H9 (cell line): ENCODE measurements at regions not wholly inside any gene's neighbourhood (a gene's known extent, or its start where the extent isn't known, plus 50 kb on each side); places are given as distances from the start of the nearest gene placed in this dataset.

Experiments used
- DNase-seq: peaks from one replicate; pipeline ENCODE4 v3.0.0-alpha.2; 2017
- H2AFZ ChIP-seq: one replicate; pipeline ENCODE4 v1.6.1; 2013; ENCODE audit warnings: mild to moderate bottlenecking, low read length, control low read depth, moderate library complexity
- H2AK5ac ChIP-seq: 2 replicates; pipeline ENCODE4 v1.6.1; 2013; ENCODE audit warnings: low read length, control low read depth, mixed read lengths; ENCODE audit not compliant: insufficient read length
- H2BK120ac ChIP-seq: one replicate; pipeline ENCODE4 v1.6.1; 2013; ENCODE audit warnings: low read depth, mild to moderate bottlenecking, low read length, control low read depth, inconsistent platforms; ENCODE audit not compliant: poor library complexity, severe bottlenecking
- H2BK12ac ChIP-seq: 2 replicates; pipeline ENCODE4 v1.6.1; 2013; ENCODE audit warnings: low read length, control low read depth, mixed read lengths, low read depth; ENCODE audit not compliant: insufficient read length
- H2BK15ac ChIP-seq: 2 replicates; pipeline ENCODE4 v1.6.1; 2013; ENCODE audit warnings: low read depth, low read length, control low read depth
- H2BK20ac ChIP-seq: one replicate; pipeline ENCODE4 v1.6.1; 2013; ENCODE audit warnings: low read depth, mild to moderate bottlenecking, low read length, control low read depth, inconsistent platforms; ENCODE audit not compliant: poor library complexity, severe bottlenecking
- H2BK5ac ChIP-seq: 2 replicates; pipeline ENCODE4 v1.6.1; 2013; ENCODE audit warnings: low read length, control low read depth, mixed read lengths; ENCODE audit not compliant: insufficient read length
- H3K14ac ChIP-seq: 2 replicates; pipeline ENCODE4 v1.6.1; 2013; ENCODE audit warnings: low read length, control low read depth; ENCODE audit not compliant: insufficient read depth
- H3K18ac ChIP-seq: 2 replicates; pipeline ENCODE4 v1.6.1; 2013; ENCODE audit warnings: low read depth, mild to moderate bottlenecking, mixed read lengths, low read length, control low read depth; ENCODE audit not compliant: insufficient read length
- H3K23ac ChIP-seq: 2 replicates; pipeline ENCODE4 v1.6.1; 2013; ENCODE audit warnings: low read length, control low read depth, mixed read lengths, low read depth; ENCODE audit not compliant: insufficient read length
- H3K23me2 ChIP-seq: 2 replicates; pipeline ENCODE4 v1.6.1; 2013; ENCODE audit warnings: low read depth, mild to moderate bottlenecking, mixed read lengths, low read length, control low read depth; ENCODE audit not compliant: insufficient read length, poor library complexity, severe bottlenecking
- H3K27ac ChIP-seq: 2 replicates; pipeline ENCODE4 v1.5.1; 2013; ENCODE audit warnings: low read length, control low read depth, mixed read lengths, low read depth; ENCODE audit not compliant: insufficient read length
- H3K27me3 ChIP-seq: 2 replicates; pipeline ENCODE4 v1.6.1; 2013; ENCODE audit warnings: low read length, control low read depth, inconsistent platforms; ENCODE audit not compliant: insufficient read depth
- H3K4ac ChIP-seq: 2 replicates; pipeline ENCODE4 v1.6.1; 2013; ENCODE audit warnings: low read depth, mild to moderate bottlenecking, control low read depth, inconsistent platforms, low read length, moderate library complexity
- H3K4me1 ChIP-seq: 2 replicates; pipeline ENCODE4 v1.6.1; 2013; ENCODE audit warnings: low read length, control low read depth, inconsistent platforms; ENCODE audit not compliant: insufficient read depth
- H3K4me2 ChIP-seq: 2 replicates; pipeline ENCODE4 v1.6.1; 2013; ENCODE audit warnings: low read length, control low read depth, mixed read lengths; ENCODE audit not compliant: insufficient read length, insufficient read depth
- H3K56ac ChIP-seq: 2 replicates; pipeline ENCODE4 v1.6.1; 2013; ENCODE audit warnings: low read depth, mild to moderate bottlenecking, mixed read lengths, low read length, control low read depth; ENCODE audit not compliant: insufficient read length
- H3K79me1 ChIP-seq: 2 replicates; pipeline ENCODE4 v1.6.1; 2013; ENCODE audit warnings: low read depth, mild to moderate bottlenecking, moderate library complexity, low read length, control low read depth, inconsistent platforms; ENCODE audit not compliant: insufficient read depth, poor library complexity, severe bottlenecking
- H3K79me2 ChIP-seq: 2 replicates; pipeline ENCODE4 v1.6.1; 2013; ENCODE audit warnings: low read length, control low read depth, inconsistent platforms; ENCODE audit not compliant: insufficient read depth
- H3K9ac ChIP-seq: 2 replicates; pipeline ENCODE4 v1.6.1; 2013; ENCODE audit warnings: low read length, control low read depth, mixed read lengths; ENCODE audit not compliant: insufficient read length; ENCODE audit errors: extremely low read depth
- H3K9me3 ChIP-seq: one replicate; pipeline ENCODE4 v1.6.1; 2013; ENCODE audit warnings: low read depth, low read length, inconsistent platforms; ENCODE audit not compliant: control insufficient read depth
- H3T11ph ChIP-seq: one replicate; pipeline ENCODE4 v1.6.1; 2013; ENCODE audit warnings: mild to moderate bottlenecking, low read length, control low read depth, inconsistent platforms
- H4K20me1 ChIP-seq: one replicate; pipeline ENCODE4 v1.6.1; 2013; ENCODE audit not compliant: control insufficient read depth, insufficient read length, insufficient read depth
- H4K5ac ChIP-seq: 2 replicates; pipeline ENCODE4 v1.6.1; 2013; ENCODE audit warnings: low read depth, mild to moderate bottlenecking, mixed read lengths, low read length, control low read depth; ENCODE audit not compliant: insufficient read length
- H4K8ac ChIP-seq: replicated peaks from 2 replicates; pipeline ENCODE4 v1.6.1; 2013; ENCODE audit warnings: low read length, control low read depth, mixed read lengths, low read depth; ENCODE audit not compliant: insufficient read length
- H4K91ac ChIP-seq: 2 replicates; pipeline ENCODE4 v1.6.1; 2013; ENCODE audit warnings: low read depth, mild to moderate bottlenecking, moderate library complexity, mixed read lengths, low read length, control low read depth; ENCODE audit not compliant: insufficient read length
- H3K27ac Mint-ChIP-seq, 3 experiments: 2 replicates in 2 of 3; 3 replicates in 1 of 3; pipeline ENCODE4 v1.8.0; 2020 to 2021; ENCODE audit warnings: mixed read lengths in 3 of 3, mild to moderate bottlenecking in 1 of 3, moderate library complexity in 1 of 3
- H3K27me3 Mint-ChIP-seq: 2 replicates; pipeline ENCODE4 v1.8.0; 2021; ENCODE audit warnings: low read depth, mild to moderate bottlenecking, moderate library complexity, mixed read lengths
- H3K36me3 Mint-ChIP-seq, 3 experiments: 2 replicates in 2 of 3; 3 replicates in 1 of 3; pipeline ENCODE4 v1.8.0; 2020 to 2021; ENCODE audit warnings: low read depth in 3 of 3, mixed read lengths in 3 of 3; ENCODE audit not compliant: insufficient read depth in 1 of 3
- H3K4me1 Mint-ChIP-seq, 2 experiments: 2 replicates each; pipeline ENCODE4 v1.8.0; 2020; ENCODE audit warnings: mixed read lengths in 2 of 2
- H3K4me3 Mint-ChIP-seq, 2 experiments: 2 replicates in 1 of 2; 3 replicates in 1 of 2; pipeline ENCODE4 v1.8.0; 2020 to 2021; ENCODE audit warnings: mild to moderate bottlenecking in 2 of 2, mixed read lengths in 2 of 2, moderate library complexity in 1 of 2
- H3K9me3 Mint-ChIP-seq, 2 experiments: 2 replicates in 1 of 2; 3 replicates in 1 of 2; pipeline ENCODE4 v1.8.0; 2020; ENCODE audit warnings: mild to moderate bottlenecking in 2 of 2, mixed read lengths in 2 of 2, moderate library complexity in 1 of 2
- CTCF ChIP-seq: fragments of 200-600 bp; sonication (generic); conservative IDR thresholded peaks from 3 replicates; pipeline ENCODE4 v1.8.0; 2021; ENCODE audit warnings: antibody characterized with exemption, mild to moderate bottlenecking
- WGBS: extraction: QIAGEN DNeasy Blood & Tissue Kit; methylation state at CpG from one replicate; pipeline ENCODE4 v1.1.7; 2013; ENCODE audit warnings: missing lambda C conversion rate, low lambda C conversion rate, mixed read lengths; ENCODE audit not compliant: insufficient read length; ENCODE audit errors: extremely low coverage; 5-methylcytosine and 5-hydroxymethylcytosine counted together

- H3K27me3 ChIP-seq = no peaks in the 10 kb centered on the region
- no peak overlapping the region for H4K5ac ChIP-seq
- H4K8ac ChIP-seq = no peak overlapping the region
- H2BK5ac ChIP-seq = no peak overlapping the region
- no peak overlapping the region for H3K9ac ChIP-seq
- H2BK15ac ChIP-seq = no peak overlapping the region
- no peaks in the 10 kb centered on the region for H3K9me3 ChIP-seq
- no peak for TF ChIP-seq CTCF
- H3K79me1 ChIP-seq = no peaks in the 10 kb centered on the region
- no peak overlapping the region for H2AFZ ChIP-seq
- H2AK5ac ChIP-seq = no peak overlapping the region
- H3K79me2 ChIP-seq = no peaks in the 10 kb centered on the region
- H3T11ph ChIP-seq = no peak overlapping the region
- H3K14ac ChIP-seq = no peak overlapping the region; the same call in 1 of the 2 replicates
- H4K20me1 ChIP-seq = no peaks in the 10 kb centered on the region
- H2BK20ac ChIP-seq = no peak overlapping the region
- no peak for DNase-seq
- H3K4me3 Mint-ChIP-seq = no peak overlapping the region
- H3K4me2 ChIP-seq = no peak overlapping the region
- H2BK12ac ChIP-seq = no peak overlapping the region
- no peaks in the 10 kb centered on the region for H3K23me2 ChIP-seq
- H3K4me1 ChIP-seq = no peaks in the 10 kb centered on the region
- H3K36me3 Mint-ChIP-seq = peaks cover 0 to 7% (median 0%) of the 10 kb centered on the region in 3 experiments; a peak in 1 of 7 replicates
- no CpG with 5 or more reads among the region's 9 CpGs for WGBS
- H3K27me3 Mint-ChIP-seq = peaks cover 2% of the 10 kb centered on the region; the same call in 1 of the 2 replicates
- H2BK120ac ChIP-seq = no peak overlapping the region
- H3K27ac ChIP-seq = no peak overlapping the region
- H3K4me1 Mint-ChIP-seq = peaks cover 13 to 34% of the 10 kb centered on the region in 2 experiments
- no peak overlapping the region for H3K23ac ChIP-seq
- H3K4ac ChIP-seq = no peak overlapping the region
- H4K91ac ChIP-seq = no peak overlapping the region
- no peak overlapping the region for H3K56ac ChIP-seq
- H3K9me3 Mint-ChIP-seq = peaks cover 0 to 13% of the 10 kb centered on the region in 2 experiments; a peak in 1 of 5 replicates
- H3K27ac Mint-ChIP-seq = no peak overlapping the region
- H3K18ac ChIP-seq = no peak overlapping the region
These were observed 52.1 kb upstream of the NOTCH1 start for GRCh38 chr9:136597965-136598364.
